Esophagus mucosa (tissue), 1 donor: ENCODE measurements at regions not wholly inside any gene's neighbourhood (a gene's known extent, or its start where the extent isn't known, plus 50 kb on each side); places are given as distances from the start of the nearest gene placed in this dataset.

Experiments used
- ATAC-seq: fragments of 200-7000 bp; cut with Tn5 transposase; one replicate; pipeline ENCODE4 v1.9.1; 2020
- donor health status: DM: yes; HTN: yes; CAD: no.

DNA sequence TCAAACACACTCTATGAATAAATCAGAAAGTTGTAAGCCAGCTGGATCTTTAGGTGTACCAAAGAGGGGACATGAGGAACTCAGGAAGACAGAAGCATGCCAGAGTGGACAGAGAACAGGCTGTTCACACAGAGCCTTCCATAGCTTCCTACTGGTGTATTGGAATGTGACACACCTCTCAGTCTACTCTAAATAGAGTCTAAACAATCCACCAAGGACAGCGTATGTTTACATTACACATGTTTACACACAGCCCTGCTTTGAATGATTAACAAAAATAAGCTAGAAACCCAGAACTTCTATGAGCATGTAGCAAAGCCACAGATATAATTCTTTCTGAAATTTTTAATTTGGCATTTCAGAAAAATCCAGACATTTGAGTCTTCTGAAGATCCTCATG is 1279.0 kb upstream of the CDH8 start:
- no peak for ATAC-seq

DNA sequence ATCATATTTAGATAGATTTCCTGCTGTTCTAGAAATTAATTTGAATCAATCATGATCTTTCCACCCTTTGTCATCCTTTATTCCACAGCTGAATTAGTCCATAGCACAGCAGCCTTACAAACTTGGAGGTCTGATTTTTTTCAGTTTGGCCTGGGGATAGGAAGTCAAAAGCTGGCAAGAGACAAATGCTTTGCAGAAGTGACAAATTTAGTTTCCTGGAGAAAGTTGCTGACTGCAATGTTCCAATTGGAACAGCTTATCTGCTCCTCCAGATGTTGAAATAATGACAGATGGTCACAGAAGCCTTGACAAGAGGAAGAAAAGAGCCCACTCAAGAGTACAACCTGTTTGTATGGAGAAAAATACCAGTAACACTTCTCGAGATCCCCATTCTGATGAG is 1276.1 kb upstream of the CDH8 start:
- ATAC-seq, result no peak

DNA sequence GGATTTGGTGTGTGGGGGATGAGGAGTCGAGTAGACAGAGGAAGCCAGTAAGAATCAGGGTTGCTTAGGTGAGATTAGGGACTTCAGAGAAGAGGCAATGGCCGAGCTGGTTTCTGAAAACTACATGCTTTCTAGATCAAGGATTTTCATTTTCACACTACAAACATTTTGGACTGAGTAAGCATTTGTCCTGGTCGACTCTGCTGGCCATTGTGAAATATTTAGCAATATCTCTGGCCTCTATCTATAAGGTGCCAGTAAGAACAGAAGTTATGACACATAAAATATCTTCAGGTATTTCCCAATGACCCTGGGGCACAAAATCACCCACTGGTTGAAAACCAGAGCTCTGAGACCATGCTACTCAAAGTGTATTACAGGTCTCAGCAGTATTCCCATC is 1275.1 kb upstream of the CDH8 start:
- no peak for ATAC-seq

DNA sequence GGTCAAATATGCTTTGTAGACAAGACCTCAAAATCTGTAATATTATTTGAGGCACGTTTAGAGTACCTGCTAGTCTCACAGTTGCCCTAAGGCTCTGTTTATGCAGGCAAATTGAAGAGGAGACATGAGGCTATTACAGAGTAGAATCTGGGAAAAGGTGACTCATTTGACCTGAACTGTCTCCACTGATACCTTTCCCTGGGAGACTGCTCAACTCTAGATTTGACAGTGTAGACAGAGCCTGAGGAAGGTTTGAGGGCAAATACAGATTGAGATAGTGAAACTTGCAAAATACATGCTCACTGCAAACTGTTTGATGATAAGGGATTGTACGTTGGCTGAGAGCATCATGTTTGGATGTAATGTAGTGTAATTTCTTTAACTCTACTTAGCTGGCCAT is 1266.6 kb upstream of the CDH8 start:
- ATAC-seq, result no peak

DNA sequence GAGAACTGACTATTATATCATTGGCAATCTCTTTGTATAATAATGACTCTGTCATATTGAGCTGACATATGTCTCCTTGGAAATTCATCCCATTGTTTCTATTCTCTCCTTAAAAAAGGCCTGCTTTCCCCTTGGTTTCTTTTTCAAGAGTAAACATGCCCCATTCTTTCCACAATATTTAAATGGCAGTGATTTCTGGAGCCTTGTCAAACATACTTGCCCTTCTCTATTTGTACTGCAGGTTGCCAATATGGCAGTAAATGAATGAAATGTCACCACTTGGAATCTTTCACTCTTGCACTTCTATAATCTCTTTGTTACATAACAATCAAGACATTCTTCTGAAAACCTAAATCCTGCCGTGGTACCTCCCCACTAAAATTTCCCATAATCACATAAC is 1265.1 kb upstream of the CDH8 start:
- ATAC-seq, result no peak

DNA sequence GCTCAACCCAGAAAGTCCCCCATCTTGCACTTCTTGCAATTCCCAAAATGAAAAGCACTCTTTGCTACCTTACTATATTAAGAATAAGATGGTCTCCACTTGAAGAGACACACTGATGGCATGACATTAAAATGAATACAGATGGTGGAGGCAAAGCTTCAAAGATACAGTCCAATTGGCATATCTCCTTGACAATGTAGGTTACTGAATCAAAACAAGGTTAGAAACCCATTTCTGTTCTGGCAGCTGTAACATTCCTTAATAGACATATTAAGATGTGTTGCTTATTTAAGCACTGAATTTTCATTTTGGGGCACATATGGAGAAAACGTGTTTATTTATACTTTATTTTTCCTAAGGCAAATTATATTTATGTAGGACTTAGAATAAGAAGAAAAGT is 1262.8 kb upstream of the CDH8 start:
- no peak for ATAC-seq

DNA sequence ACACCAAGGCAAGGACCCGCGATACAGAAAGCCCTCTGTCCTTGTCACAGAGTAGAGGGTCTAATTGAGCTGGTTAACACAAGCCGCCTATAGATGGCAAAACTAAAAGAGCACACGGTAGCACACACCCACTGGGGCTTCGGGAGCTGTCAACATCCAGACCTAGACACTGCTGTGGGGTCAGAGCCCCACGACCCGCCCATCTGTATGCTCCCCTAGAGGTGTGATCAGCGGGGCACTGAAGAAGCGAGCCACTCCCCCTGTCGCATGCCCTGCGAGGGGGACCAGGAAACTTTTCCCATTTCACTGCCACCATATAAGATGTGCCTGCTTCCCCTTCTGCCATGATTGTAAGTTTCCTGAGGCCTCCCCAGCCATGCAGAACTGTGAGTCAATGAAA is 1255.8 kb upstream of the CDH8 start:
- ATAC-seq, result no peak

DNA sequence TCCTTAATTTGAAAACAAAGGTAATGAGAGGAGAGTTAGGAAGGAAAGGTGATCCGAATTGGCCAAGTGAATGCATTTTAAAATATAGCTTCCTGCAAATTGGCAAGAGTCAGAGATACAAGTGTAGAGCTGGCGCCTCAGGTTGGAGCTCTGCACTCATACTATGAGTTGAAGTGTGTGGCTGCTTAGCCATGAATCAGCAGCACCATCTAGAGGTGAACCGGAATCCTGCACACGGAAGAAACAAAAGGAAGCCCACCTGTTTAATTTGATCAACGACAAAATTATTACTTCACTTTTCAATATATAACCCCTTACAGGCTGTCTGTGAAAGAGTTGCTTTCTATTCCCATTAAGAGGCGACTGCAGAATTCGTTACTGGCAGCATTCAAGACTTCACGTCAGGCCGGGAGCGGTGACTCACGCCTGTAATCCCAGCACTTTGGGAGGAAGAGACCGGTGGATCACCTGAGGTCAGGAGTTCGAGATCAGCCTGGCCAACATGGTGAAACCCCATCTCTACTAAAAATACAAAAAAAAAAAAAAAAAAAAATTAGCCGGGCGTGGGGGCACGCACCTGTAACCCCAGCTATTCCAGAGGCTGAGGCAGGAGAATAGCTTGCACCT is 1253.7 kb upstream of the CDH8 start:
- peak; percentile 66 for ATAC-seq

DNA sequence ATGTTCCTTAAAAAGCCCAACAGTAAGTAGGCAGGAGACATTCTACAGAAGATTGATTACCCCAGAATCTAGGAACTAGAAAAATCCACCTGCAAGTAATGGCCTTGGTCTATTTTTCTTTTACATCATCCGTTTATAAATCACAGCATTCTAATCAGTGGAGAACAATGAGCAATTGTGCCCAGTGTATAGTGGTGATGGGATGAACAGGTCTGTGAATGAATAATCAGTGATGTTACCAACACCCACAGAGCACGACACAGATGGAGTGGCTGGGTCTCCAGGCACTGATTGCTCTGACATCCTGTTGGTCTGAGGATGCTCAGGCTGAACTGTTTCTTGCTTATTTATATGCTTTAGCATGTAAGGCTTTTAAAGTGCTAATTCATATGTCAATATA is 1251.2 kb upstream of the CDH8 start:
- no peak for ATAC-seq

DNA sequence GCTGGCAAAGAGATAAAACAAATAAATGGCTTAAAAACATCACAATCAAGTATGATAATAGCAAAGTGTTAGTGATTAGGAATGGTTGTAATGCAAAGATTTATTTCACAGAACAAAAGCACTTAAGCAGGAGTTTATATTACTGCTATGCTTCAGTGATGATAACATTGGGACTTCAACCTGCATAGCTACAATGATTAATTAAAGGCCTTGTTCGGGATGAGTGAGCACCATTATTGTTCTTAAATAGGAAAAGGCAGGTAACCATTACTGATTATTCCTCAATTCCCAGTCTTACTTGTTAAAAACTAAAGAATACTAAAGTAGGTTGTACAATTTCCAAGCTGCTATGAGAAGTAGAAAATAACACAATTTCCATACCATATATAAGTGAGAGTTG is 1247.5 kb upstream of the CDH8 start:
- ATAC-seq, result no peak

DNA sequence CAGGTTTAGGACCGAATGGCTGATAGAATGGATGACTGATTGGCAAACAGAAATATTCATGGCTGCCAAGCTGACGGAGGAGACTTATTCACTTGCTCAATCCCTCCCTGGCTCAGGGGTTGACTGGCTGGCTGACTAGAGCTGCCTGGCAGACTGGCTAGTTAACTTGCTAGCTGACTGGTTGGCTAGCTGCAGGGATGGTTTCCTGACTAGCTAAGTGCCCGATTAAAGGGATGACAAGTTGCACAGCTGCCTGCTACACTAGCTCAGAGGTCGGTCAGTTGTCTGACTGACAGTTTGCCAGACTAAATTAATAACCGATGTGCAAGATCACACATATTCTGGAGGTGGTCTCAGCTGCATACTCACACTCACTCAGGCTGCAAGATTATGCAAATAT is 1208.4 kb upstream of the CDH8 start:
- ATAC-seq, result no peak

DNA sequence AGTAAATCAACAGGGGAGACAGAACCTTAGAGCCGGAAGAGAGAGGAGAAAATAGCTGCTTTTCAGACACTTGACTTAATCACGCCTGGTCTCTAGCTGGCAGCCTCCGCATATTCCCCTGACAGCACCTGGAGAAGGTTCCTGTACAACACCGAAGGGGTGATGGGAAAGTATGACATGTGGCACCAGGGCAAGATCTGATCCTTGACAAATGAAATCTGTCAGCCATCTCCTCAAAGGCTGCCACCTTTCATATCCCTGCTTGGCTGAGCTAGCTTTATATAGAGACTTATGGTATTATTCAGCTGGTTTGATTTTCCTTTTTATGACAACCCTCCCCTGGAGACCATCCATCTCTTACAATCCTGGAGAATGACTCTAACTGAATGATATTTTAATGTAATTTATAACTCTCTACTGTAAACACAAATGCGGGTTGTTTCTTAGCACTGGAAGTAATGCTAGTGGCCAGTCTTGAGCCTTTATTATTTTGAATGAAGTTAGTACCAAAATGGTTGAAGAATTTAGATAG is 1205.3 kb upstream of the CDH8 start:
- ATAC-seq, result no peak

DNA sequence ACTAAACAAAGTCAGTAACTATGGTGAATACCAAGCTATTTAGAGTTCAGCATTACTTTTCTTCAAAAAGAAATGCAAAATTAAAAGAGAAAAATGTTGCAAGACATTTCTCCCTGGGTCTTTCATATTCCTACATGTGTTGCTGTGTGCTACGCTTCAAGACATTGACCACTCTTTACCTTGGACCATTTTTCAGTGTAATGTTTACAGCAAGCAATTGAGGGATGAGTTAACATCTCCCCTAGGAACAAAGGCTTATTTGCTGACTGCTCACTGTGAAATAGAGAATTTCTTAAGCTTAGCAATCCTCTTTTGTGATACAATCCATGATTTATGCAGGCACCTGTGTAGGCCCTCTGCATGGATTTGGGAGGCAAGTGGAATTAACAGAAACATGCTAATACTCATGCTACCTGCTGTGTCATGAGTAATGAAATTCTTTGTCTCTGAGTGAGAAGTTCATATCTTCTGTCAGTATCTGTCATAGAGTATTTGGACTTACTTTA is 1202.9 kb upstream of the CDH8 start:
- ATAC-seq, result no peak

DNA sequence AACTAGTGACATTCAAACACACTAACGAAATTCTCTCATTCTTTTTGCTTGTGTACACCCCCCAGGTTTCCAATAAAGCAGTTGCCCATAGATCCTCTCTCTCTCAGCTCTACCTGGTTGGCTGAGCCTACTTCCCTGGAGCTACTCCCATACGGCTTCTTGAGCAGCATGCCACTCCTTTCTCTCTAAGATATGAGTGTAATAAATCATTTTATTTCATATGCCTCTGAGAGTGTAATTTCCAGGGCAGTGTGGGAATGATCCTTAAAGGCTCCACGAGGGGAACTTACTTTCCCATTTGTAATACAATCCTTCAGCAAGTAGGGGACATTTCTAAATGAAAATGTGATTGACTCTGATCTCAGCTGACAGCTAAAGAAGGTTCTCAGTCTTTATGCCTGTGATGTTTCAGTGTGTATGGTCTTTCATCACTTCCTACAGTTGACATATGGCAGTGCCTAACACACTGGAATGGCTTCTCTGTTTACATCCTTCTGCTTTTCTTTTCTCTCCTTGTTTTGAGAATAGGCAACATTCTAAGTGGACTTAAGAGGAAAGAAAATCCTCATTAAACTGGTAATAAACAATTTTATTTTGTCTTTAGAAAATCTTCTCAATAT is 1194.3 kb upstream of the CDH8 start:
- ATAC-seq, result no peak

DNA sequence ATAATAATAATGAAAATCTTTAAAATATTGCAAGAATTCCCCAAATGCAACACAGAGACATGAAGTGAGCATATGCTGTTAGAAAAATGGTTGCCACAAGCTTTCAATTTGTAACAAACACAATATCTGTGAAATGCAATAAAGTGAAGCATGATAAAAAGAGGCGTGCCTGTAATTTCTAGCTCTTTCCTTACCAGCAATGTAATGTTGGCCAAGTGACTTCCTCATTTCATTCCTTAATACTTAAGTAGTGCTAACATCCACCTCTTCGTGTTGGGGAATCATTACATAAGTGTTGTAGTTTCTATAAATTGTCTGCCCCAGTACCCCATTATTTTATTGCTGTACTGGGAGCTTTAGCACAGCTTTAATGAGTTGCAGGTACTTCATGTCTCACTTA is 1192.0 kb upstream of the CDH8 start:
- no peak for ATAC-seq

DNA sequence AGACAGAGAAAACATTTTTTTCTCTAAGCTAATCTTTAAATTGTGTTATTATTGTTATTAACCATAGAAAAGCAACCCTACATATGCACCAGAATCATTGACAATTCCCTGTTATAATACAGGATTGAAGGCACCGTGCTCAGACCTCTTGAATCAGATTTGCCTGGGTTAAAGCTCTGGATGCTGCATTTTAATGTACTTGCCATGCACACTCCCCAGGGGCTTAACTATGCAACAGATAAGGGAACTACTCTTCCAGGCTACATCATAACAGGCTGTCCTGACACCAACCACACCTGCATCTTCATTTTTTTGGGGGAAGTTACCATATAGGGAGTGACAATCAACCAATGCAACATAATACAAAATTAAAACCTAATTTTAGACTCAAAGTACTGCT is 1187.6 kb upstream of the CDH8 start:
- no peak for ATAC-seq

DNA sequence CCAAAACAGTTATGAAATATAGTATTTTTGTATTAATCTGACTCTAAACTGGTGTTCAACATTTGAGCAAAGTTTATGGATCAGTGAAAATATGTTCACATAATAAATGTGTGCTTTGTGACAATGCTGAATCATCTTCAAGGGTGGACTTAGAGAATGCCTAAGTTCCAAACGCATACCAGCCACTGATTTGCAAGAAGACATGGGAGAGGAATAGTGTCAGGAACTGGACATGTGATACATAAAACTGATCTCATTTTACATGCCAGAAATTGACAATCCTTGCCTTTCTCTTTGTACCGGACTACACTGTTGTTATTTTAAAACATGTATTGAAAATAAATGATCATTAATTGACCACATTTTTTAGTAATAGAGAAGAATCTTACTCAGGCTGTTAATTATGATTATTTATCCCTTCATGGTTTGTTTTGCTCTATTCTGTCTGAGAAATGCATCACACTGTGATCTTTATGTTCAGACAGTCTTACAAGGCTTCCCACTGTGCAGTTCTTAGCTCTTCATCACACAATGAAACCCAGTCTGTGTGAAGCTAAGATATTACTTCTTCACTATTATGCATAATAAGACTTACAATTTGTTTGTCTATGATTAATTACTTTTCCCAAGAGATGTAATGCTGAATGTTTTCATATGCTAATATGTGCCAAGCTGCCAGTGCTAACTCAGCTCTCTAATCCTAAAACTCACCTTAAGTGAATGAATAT is 1180.6 kb upstream of the CDH8 start:
- ATAC-seq, result no peak

DNA sequence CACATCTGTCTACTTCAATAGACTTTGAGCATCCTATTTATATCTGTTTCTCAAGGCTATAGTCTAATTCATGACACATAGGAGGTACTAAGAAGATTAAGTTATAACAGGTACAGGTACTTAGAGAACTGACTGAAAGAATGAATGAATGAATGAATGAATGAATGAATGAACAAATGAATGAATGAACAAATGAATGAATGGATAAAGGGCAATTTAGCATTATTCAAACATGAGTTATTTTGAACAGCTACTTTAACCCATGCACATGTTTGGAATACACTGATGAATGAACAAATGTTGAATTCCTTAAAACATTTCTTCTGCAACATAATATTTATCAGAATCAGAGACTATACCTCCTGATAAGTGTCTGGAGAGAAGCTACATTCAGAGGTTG is 1165.6 kb upstream of the CDH8 start:
- ATAC-seq, result no peak

DNA sequence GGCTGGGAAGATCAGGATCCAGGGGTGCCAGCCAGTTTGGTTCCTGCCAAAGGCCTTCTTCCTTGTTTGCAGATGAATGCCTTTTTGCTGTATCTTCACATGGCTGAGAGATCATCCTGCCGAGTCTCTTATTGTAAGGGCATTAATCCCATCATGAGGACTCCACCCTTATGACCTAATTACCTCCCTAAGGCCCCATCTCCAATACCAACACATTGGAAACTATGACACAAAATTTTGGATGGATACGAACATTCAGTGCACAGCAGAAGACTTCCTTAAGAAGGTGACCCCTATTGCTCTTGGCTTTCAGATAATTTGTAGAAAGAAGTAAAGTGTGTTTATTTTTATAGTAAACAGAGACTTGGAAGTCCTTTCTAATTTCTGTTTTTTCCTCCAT is 1164.7 kb upstream of the CDH8 start:
- no peak for ATAC-seq

DNA sequence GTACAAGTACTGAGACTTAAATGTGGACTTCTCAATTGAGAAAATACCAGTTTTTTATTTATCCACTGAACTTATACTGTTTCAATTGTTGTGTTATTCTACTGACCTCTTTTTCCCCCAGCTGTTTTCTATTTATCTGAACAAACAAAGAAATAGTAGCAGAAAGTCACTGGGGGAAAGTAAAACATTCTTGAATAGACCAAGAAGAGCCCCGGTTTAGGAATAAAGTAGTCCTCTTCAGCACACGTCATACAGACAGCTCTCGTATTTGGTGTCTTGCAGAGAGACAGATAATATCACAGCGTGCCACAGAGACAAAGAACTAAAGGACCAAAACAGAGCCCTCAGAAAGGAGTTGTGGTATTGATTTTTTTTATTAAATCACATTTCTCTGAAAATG is 1159.1 kb upstream of the CDH8 start:
- ATAC-seq, result no peak

DNA sequence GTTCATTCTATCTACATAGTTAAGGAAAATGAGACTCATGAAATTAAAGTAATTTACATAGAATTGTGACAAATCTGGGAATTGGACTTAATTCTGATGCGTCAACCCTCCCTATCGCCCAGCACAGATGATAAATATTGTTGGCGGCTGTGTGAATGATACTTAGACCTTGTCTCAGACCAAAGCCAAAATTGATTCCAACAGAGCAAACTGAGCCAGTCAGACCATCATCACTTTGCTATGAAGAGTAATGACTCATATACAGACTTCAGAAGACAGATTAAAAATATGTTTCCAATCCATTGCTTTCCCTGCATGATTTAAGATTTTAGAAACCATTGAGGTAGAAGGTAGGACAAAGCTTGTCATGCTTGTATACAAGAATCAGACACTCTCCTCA is 1156.7 kb upstream of the CDH8 start:
- ATAC-seq, result no peak

DNA sequence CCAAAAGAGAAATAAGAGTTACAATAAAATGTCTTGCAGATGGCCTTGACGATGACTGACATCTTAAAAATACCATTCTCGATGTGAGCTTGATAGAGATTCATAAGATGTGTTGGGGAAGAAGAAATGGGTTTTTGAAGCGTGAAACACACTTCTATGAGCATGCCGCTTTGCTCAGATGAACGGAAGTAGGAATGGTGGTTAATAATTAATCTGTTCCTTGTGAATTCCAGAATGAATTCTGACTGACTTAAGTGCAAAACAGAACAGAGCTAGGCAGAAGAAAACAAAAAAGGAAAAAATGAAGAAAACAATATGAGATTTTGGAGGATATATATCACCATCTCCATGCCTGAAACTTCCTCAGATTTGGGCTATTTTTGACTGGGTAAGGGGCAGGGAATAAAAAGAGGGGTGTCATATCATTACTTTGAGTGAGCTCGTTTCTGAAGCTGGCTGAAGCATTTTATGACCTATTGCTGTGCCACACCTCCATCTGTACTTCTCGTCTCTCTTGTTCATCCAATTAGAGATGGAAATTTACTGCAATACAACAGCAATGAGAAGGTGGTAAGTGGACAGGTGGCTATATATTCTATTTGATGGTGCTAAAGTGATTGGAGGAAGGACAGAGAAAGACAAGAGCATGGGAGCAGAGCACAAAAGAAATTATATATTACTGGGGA is 1152.0 kb upstream of the CDH8 start:
- no peak for ATAC-seq

DNA sequence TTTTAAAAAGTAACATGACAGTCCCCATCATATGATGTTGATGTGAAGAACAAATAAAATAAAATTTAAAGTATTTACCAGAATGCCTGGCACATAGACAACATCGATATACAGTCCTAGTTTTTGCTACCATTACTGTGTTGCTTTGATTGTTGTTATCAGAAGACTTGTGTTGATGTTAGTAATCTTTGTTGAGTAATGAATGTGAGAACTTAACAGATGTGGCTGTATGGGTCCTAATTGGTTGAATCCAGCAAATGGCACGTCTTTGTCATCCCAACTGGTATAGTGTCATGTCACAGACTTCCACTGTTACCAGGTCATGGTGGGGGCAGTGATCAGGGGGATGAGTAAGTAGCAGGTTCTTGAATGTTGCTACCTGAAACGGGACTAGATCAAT is 1151.4 kb upstream of the CDH8 start:
- no peak for ATAC-seq
